Common myeloid progenitor, CD34-positive (primary cell): ENCODE measurements at regions not wholly inside any gene's neighbourhood (a gene's known extent, or its start where the extent isn't known, plus 50 kb on each side); places are given as distances from the start of the nearest gene placed in this dataset.

Experiments used
- CTCF ChIA-PET: fragments of 350-600 bp; sonication (Branson Sonifier 250); formaldehyde crosslinking; loops from one replicate; lab custom pipeline; 2021; ENCODE audit warnings: antibody characterized with exemption; lab: Charles Lee
- POLR2A ChIA-PET: fragments of 350-600 bp; sonication (Branson Sonifier 250); formaldehyde crosslinking; loops from one replicate; lab custom pipeline; 2021; ENCODE audit warnings: antibody characterized with exemption; lab: Charles Lee
- DNase-seq, 3 donors: peaks; one replicate each; pipeline versions ENCODE4 v3.0.0 to v3.0.0-alpha.2; 2013
- H3K27ac ChIP-seq, 2 experiments: 1 replicate in 1 of 2; 2 replicates in 1 of 2; pipeline ENCODE4 v1.7.0; 2013; ENCODE audit warnings: inconsistent platforms in 2 of 2, low read length in 2 of 2, mild to moderate bottlenecking in 2 of 2, low read depth in 1 of 2, moderate library complexity in 1 of 2; ENCODE audit not compliant: severe bottlenecking in 2 of 2, insufficient read depth in 1 of 2, poor library complexity in 1 of 2
- H3K27me3 ChIP-seq, 5 experiments: replicated peaks in 2 of 5; 1 replicate in 3 of 5; 2 replicates in 2 of 5; pipeline versions ENCODE4 v1.6.1 to v1.7.0; 2013; ENCODE audit warnings: low read length in 4 of 5, mild to moderate bottlenecking in 2 of 5, moderate library complexity in 2 of 5, inconsistent platforms in 1 of 5; ENCODE audit not compliant: insufficient read depth in 5 of 5, control insufficient read depth in 4 of 5
- H3K36me3 ChIP-seq, 4 experiments: 1 replicate in 2 of 4; 2 replicates in 2 of 4; pipeline versions ENCODE4 v1.6.1 to v1.7.0; 2013; ENCODE audit warnings: low read length in 3 of 4, control low read depth in 1 of 4, mild to moderate bottlenecking in 1 of 4; ENCODE audit not compliant: control insufficient read depth in 4 of 4, insufficient read depth in 4 of 4
- H3K4me1 ChIP-seq, 4 experiments: 1 replicate in 3 of 4; 2 replicates in 1 of 4; pipeline versions ENCODE4 v1.6.1 to v1.7.1; 2013; ENCODE audit warnings: low read length in 3 of 4, mild to moderate bottlenecking in 3 of 4, control low read depth in 1 of 4, inconsistent platforms in 1 of 4, moderate library complexity in 1 of 4; ENCODE audit not compliant: control insufficient read depth in 4 of 4, insufficient read depth in 4 of 4; ENCODE audit errors: control extremely low read depth in 1 of 4
- H3K4me3 ChIP-seq, 7 experiments: 1 replicate in 4 of 7; 2 replicates in 3 of 7; pipeline versions ENCODE4 v1.5.1 to v1.7.0; 2013; ENCODE audit warnings: mild to moderate bottlenecking in 7 of 7, low read length in 6 of 7, moderate library complexity in 6 of 7, inconsistent platforms in 2 of 7, low read depth in 2 of 7, control low read depth in 1 of 7; ENCODE audit not compliant: insufficient read depth in 4 of 7, control insufficient read depth in 1 of 7; ENCODE audit errors: extremely low read depth in 1 of 7
- H3K9me3 ChIP-seq, 5 experiments: 1 replicate in 4 of 5; 2 replicates in 1 of 5; pipeline versions ENCODE4 v1.6.1 to v1.7.1; 2013; ENCODE audit warnings: low read length in 4 of 5, mild to moderate bottlenecking in 2 of 5, inconsistent platforms in 1 of 5, low read depth in 1 of 5, moderate library complexity in 1 of 5; ENCODE audit not compliant: control insufficient read depth in 4 of 5, insufficient read depth in 2 of 5; ENCODE audit errors: control extremely low read depth in 1 of 5
- WGBS: methylation state at CpG from one replicate; pipeline ENCODE4 v1.1.5; 2013; ENCODE audit not compliant: insufficient coverage; 5-methylcytosine and 5-hydroxymethylcytosine counted together

- CTCF ChIA-PET: no interaction called here
- POLR2A ChIA-PET: no interaction called here
- Histone ChIP-seq H3K4me3 (no peak overlapping the region), H3K36me3 (no peaks in the 10 kb centered on the region), H3K27me3 (peaks cover 0 to 8% (median 0%) of the 10 kb centered on the region in 5 experiments), H3K9me3 (no peaks in the 10 kb centered on the region), H3K4me1 (no peaks in the 10 kb centered on the region), H3K27ac (no peak overlapping the region)
- DNase-seq: no peak
- WGBS: no CpG with 5 or more reads among the region's 1 CpG
Measured at GRCh38 chrX:43582540-43582913, 73.6 kb upstream of the MAOA start.

- 77% methylated on average over 1 of the region's 1 CpG for WGBS
- Histone ChIP-seq H3K4me1 (no peaks in the 10 kb centered on the region), H3K4me3 (no peak overlapping the region), H3K36me3 (no peaks in the 10 kb centered on the region), H3K27me3 (peaks cover 0 to 3% (median 0%) of the 10 kb centered on the region in 5 experiments), H3K9me3 (no peaks in the 10 kb centered on the region), H3K27ac (no peak overlapping the region)
- CTCF ChIA-PET: no interaction called here
- DNase-seq: no peak
- POLR2A ChIA-PET: no interaction called here
Measured at GRCh38 chrX:43585922-43586321, 70.2 kb upstream of the MAOA start.

GRCh38 chrX:43586830-43587229, 69.3 kb upstream of the MAOA start:
- peaks cover 0 to 3% (median 0%) of the 10 kb centered on the region in 5 experiments for H3K27me3 ChIP-seq

GRCh38 chrX:43589735-43590134, 66.4 kb upstream of the MAOA start:
- Histone ChIP-seq H3K4me1 (no peaks in the 10 kb centered on the region), H3K27ac (no peak overlapping the region), H3K27me3 (no peaks in the 10 kb centered on the region), H3K9me3 (no peaks in the 10 kb centered on the region), H3K4me3 (no peak overlapping the region), H3K36me3 (no peaks in the 10 kb centered on the region)
- ChIA-PET CTCF (no interaction called here), POLR2A (no interaction called here)
- DNase-seq: no peak
- 20% methylated on average over 1 of the region's 3 CpGs for WGBS

More at GRCh38 chrX:43586830-43587229, 69.3 kb upstream of the MAOA start:
- DNase-seq: no peak
- H3K27ac ChIP-seq: no peak overlapping the region
- ChIA-PET POLR2A (no interaction called here), CTCF (no interaction called here)
- H3K4me1 ChIP-seq: no peaks in the 10 kb centered on the region
- H3K36me3 ChIP-seq: no peaks in the 10 kb centered on the region
- no peaks in the 10 kb centered on the region for H3K9me3 ChIP-seq
- no peak overlapping the region for H3K4me3 ChIP-seq
- 58% methylated on average over 2 of the region's 2 CpGs for WGBS

GRCh38 chrX:43590150-43590549, 65.9 kb upstream of the MAOA start:
- POLR2A ChIA-PET: no interaction called here
- Histone ChIP-seq H3K36me3 (no peaks in the 10 kb centered on the region), H3K27me3 (no peaks in the 10 kb centered on the region), H3K4me1 (no peaks in the 10 kb centered on the region), H3K27ac (no peak overlapping the region), H3K9me3 (no peaks in the 10 kb centered on the region), H3K4me3 (no peak overlapping the region)
- CTCF ChIA-PET: no interaction called here
- 83% methylated on average over 1 of the region's 2 CpGs for WGBS
- no peak for DNase-seq

- no peak overlapping the region for H3K4me3 ChIP-seq
Measured at GRCh38 chrX:43592597-43592996, 63.5 kb upstream of the MAOA start.

GRCh38 chrX:43595931-43596330, 60.2 kb upstream of the MAOA start:
- H3K36me3 ChIP-seq: no peaks in the 10 kb centered on the region
- no peak overlapping the region for H3K4me3 ChIP-seq
- H3K27ac ChIP-seq: no peak overlapping the region
- H3K4me1 ChIP-seq: no peaks in the 10 kb centered on the region
- CTCF ChIA-PET: no interaction called here
- no peaks in the 10 kb centered on the region for H3K27me3 ChIP-seq
- POLR2A ChIA-PET: no interaction called here
- no peak for DNase-seq
- no peaks in the 10 kb centered on the region for H3K9me3 ChIP-seq

More at GRCh38 chrX:43592597-43592996, 63.5 kb upstream of the MAOA start:
- no peaks in the 10 kb centered on the region for H3K27me3 ChIP-seq
- no peaks in the 10 kb centered on the region for H3K36me3 ChIP-seq
- 76% methylated on average over 2 of the region's 3 CpGs for WGBS
- ChIA-PET CTCF (no interaction called here), POLR2A (no interaction called here)
- H3K4me1 ChIP-seq: no peaks in the 10 kb centered on the region
- no peak overlapping the region for H3K27ac ChIP-seq
- no peaks in the 10 kb centered on the region for H3K9me3 ChIP-seq
- no peak for DNase-seq
